ENCODE measurements at regions not wholly inside any gene's neighbourhood (a gene's known extent, or its start where the extent isn't known, plus 50 kb on each side); places are given as distances from the start of the nearest gene placed in this dataset.

GRCh38 chr4:154078504-154079350 lies 289.8 kb upstream of the SFRP2 start:
- no peak for DNase-seq
- WGBS, 2 donors: 83 to 86% methylated on average over 8 of the region's 8 CpGs
- intact Hi-C loops (cut with DNase I): no loop called here
- no peak for ATAC-seq
- Histone ChIP-seq H3K36me3 (no peaks in the 10 kb centered on the region), H3K27ac (no peak overlapping the region), H3K27me3 (no peaks in the 10 kb centered on the region), H3K4me1 (no peaks in the 10 kb centered on the region), H3K4me3 (no peak overlapping the region), H3K9me3 (no peaks in the 10 kb centered on the region)
- FAIRE-seq: no peak
- TF ChIP-seq, protein P1, sequence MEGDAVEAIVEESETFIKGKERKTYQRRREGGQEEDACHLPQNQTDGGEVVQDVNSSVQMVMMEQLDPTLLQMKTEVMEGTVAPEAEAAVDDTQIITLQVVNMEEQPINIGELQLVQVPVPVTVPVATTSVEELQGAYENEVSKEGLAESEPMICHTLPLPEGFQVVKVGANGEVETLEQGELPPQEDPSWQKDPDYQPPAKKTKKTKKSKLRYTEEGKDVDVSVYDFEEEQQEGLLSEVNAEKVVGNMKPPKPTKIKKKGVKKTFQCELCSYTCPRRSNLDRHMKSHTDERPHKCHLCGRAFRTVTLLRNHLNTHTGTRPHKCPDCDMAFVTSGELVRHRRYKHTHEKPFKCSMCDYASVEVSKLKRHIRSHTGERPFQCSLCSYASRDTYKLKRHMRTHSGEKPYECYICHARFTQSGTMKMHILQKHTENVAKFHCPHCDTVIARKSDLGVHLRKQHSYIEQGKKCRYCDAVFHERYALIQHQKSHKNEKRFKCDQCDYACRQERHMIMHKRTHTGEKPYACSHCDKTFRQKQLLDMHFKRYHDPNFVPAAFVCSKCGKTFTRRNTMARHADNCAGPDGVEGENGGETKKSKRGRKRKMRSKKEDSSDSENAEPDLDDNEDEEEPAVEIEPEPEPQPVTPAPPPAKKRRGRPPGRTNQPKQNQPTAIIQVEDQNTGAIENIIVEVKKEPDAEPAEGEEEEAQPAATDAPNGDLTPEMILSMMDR (IDR thresholded peaks at IDR 0.05): no peak

DNA sequence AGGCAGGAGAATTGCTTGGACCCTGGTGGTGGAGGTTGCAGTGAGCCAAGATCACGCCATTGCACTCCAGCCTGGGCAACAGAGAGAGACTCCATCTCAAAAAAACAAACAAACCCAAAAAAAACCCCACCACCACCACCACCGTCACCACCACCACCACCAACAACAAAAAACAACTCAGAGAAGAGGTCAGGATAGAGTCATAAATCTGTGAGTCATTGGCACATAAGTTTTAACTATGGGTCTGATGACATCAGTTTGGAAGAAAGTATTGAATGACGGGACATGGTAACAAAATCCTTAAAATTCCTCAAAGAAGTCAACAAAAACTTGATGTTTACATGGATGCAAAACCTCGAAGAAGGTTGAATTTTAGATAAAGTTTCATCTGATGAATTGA lies 288.0 kb upstream of the SFRP2 start:
- TF ChIP-seq, protein P1 (IDR thresholded peaks at IDR 0.05): no peak
- H3K9me3 ChIP-seq: no peaks in the 10 kb centered on the region
- no peak overlapping the region for H3K4me3 ChIP-seq
- no peaks in the 10 kb centered on the region for H3K4me1 ChIP-seq
- no peak overlapping the region for H3K27ac ChIP-seq
- no peak for ATAC-seq
- intact Hi-C loops (cut with DNase I): no loop called here
- H3K27me3 ChIP-seq: no peaks in the 10 kb centered on the region
- no peak for FAIRE-seq
- WGBS, 2 donors: 69 to 72% methylated on average over 4 of the region's 4 CpGs
- DNase-seq: no peak
- H3K36me3 ChIP-seq: no peaks in the 10 kb centered on the region

DNA sequence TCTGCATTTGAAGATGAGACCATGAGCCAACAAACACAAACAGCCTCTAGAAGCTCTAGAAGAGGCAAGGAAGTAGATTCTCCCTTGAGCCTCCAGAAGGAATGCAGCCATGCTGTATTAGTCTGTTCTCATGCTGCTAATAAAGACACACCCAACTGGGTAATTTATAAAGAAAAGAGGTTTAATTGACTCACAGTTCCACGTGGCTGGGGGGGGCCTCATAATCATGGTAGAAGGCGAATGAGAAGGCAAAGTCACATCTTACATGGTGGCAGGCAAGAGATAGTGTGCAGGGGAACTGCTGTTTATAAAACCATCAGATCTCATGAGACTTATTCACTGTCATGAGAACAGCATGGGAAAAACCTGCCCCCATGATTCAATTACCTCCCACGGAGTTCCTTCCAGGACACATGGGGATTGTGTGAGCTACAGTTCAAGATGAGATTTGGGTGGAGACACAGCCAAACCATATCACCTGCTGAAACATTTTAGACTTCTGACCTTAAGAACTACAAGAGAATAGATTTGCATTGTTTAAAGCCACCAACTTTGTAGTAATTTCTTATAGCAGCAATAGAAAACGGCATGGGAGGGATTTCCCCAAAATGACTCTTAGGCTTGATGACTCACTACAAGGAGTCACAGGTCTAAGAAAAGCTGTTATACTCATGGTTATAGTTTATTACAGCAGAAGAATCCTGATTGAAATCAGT lies 284.4 kb upstream of the SFRP2 start:
- no peaks in the 10 kb centered on the region for H3K4me1 ChIP-seq
- ATAC-seq (no peak), FAIRE-seq (no peak), DNase-seq (no peak)
- TF ChIP-seq, protein P1 (IDR thresholded peaks at IDR 0.05): no peak
- H3K9me3 ChIP-seq: no peaks in the 10 kb centered on the region
- WGBS, 2 donors: 75 to 79% methylated on average over 4 of the region's 4 CpGs
- intact Hi-C loops (cut with DNase I): no loop called here
- no peaks in the 10 kb centered on the region for H3K36me3 ChIP-seq
- no peak overlapping the region for H3K27ac ChIP-seq
- no peak overlapping the region for H3K4me3 ChIP-seq
- no peaks in the 10 kb centered on the region for H3K27me3 ChIP-seq

DNA sequence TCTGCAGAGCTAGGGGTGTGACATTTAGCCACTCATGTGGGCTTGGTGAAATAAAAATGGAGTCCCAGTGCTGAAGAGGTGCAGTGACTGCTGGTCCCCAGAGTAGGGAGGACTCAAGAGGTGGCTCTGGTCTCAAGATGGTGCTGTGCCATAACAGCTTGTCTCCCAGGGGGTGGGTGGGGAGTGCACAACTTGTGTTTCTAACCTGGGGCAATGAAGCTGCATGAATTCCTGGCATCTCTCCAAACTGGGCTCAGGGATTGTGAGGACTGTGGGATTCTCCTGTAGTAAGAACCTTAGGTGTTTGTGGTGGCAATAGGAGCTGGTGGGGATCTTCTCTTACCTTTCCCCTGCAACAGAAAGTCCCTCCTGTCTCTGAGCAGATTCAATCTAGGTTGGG lies 278.9 kb upstream of the SFRP2 start:
- H3K4me1 ChIP-seq: no peaks in the 10 kb centered on the region
- no peak for FAIRE-seq
- no peak overlapping the region for H3K4me3 ChIP-seq
- intact Hi-C loops (cut with DNase I): no loop called here
- H3K36me3 ChIP-seq: no peaks in the 10 kb centered on the region
- TF ChIP-seq, protein P1 (IDR thresholded peaks at IDR 0.05): no peak
- H3K27ac ChIP-seq: no peak overlapping the region
- H3K27me3 ChIP-seq: no peaks in the 10 kb centered on the region
- ATAC-seq: no peak
- DNase-seq: no peak
- H3K9me3 ChIP-seq: no peaks in the 10 kb centered on the region

GRCh38 chr4:154065368-154065767 lies 276.5 kb upstream of the SFRP2 start:
- Histone ChIP-seq H3K4me3 (no peak overlapping the region), H3K27ac (no peak overlapping the region), H3K9me3 (no peaks in the 10 kb centered on the region), H3K36me3 (no peaks in the 10 kb centered on the region), H3K27me3 (no peaks in the 10 kb centered on the region), H3K4me1 (no peaks in the 10 kb centered on the region)
- intact Hi-C loops (cut with DNase I): no loop called here
- FAIRE-seq: no peak
- ATAC-seq: no peak
- TF ChIP-seq, protein P1 (IDR thresholded peaks at IDR 0.05): no peak
- no peak for DNase-seq
